ENCODE measurements at regions not wholly inside any gene's neighbourhood (a gene's known extent, or its start where the extent isn't known, plus 50 kb on each side); places are given as distances from the start of the nearest gene placed in this dataset.

- Histone ChIP-seq H3K9ac (ENCODE audit: insufficient read depth in 1 of 2, low read depth in 2 of 2, low read length in 2 of 2) (no peak overlapping the region), H3K36me3 (ENCODE audit: control insufficient read depth, insufficient read depth, low read length) (no peaks in the 10 kb centered on the region), H3K9me3 (replicated peaks; ENCODE audit: control insufficient read depth, insufficient read depth, low read depth, low read length) (no peaks in the 10 kb centered on the region), H3K4me2 (ENCODE audit: insufficient read depth, low read length) (no peak overlapping the region), H2AFZ (ENCODE audit: low read depth, low read length) (no peak overlapping the region), H3K9me1 (ENCODE audit: control insufficient read depth, insufficient read depth, low read length) (no peaks in the 10 kb centered on the region), H3K4me1 (replicated peaks in 1 of 2; ENCODE audit: control insufficient read depth in 2 of 2, insufficient read depth in 2 of 2, low read length in 2 of 2) (no peaks in the 10 kb centered on the region), H4K20me1 (replicated peaks; ENCODE audit: control insufficient read depth, insufficient read depth, low read length) (no peaks in the 10 kb centered on the region), H3K79me2 (ENCODE audit: control insufficient read depth, insufficient read depth, low read length) (no peaks in the 10 kb centered on the region), H3K27me3 (ENCODE audit: control insufficient read depth in 2 of 2, insufficient read depth in 2 of 2, low read length in 2 of 2) (peaks cover 2 to 5% of the 10 kb centered on the region in 2 experiments; a peak in 3 of 5 replicates), H3K27ac (ENCODE audit: extremely low read depth, low read depth, low read length) (no peak overlapping the region), H3K4me3 (no peak overlapping the region)
- DNase-seq (ENCODE audit: extremely low read depth in 1 of 4, low spot score in 3 of 4): no peak
- CTCF ChIA-PET (ENCODE audit: low intra/inter-chr PET ratio): no interaction called here
- POLR2A ChIA-PET: no interaction called here
- in situ Hi-C loops (cut with MboI) (no loop called here), intact Hi-C loops (cut with micrococcal nuclease) (no loop called here)
- no peak for ATAC-seq
- no TSS peak for BruUV-seq (replicated peaks)
- no peak for FAIRE-seq
- 0% methylated on average over 8 of the region's 8 CpGs for WGBS (ENCODE audit: insufficient coverage, low coverage, missing lambda C conversion rate)
- TF ChIP-seq ETS2 (tag; IDR thresholded peaks at IDR 0.05; ENCODE audit: borderline replicate concordance, poor library complexity, severe bottlenecking): no peak
- no peak for TF ChIP-seq DIDO1 (tag; IDR thresholded peaks at IDR 0.05; ENCODE audit: low read depth)
- no peak for TF ChIP-seq ZNF512 (tag; IDR thresholded peaks at IDR 0.05)
- no peak for TF ChIP-seq VEZF1 (CRISPR knock-in tag; IDR thresholded peaks at IDR 0.05)
- no peak for TF ChIP-seq ZBTB11 (CRISPR knock-in tag; IDR thresholded peaks at IDR 0.05)
- TF ChIP-seq FOXA3 (CRISPR knock-in tag; conservative IDR thresholded peaks at IDR 0.05 in 1 of 2, IDR thresholded peaks at IDR 0.05 in 1 of 2): no peak
- no peak for TF ChIP-seq RNF219 (CRISPR knock-in tag; IDR thresholded peaks at IDR 0.05)
- no peak for TF ChIP-seq MTA2 (IDR thresholded peaks at IDR 0.05; ENCODE audit: low read depth)
- TF ChIP-seq MYC (IDR thresholded peaks at IDR 0.05; ENCODE audit: low read depth, low read length): no peak
- no peak for TF ChIP-seq MYC (CRISPR knock-in tag; IDR thresholded peaks at IDR 0.05; ENCODE audit: borderline replicate concordance, low read depth)
- no peak for TF ChIP-seq ZNF408 (CRISPR knock-in tag; IDR thresholded peaks at IDR 0.05; ENCODE audit: low read depth)
Observed at GRCh38 chr12:107525063-107525718, 160.4 kb upstream of the PWP1 start.
